ENCODE measurements at regions not wholly inside any gene's neighbourhood (a gene's known extent, or its start where the extent isn't known, plus 50 kb on each side); places are given as distances from the start of the nearest gene placed in this dataset.
A peak's percentile ranks its signal among the peaks of the same experiment; 100 is the strongest.

DNA sequence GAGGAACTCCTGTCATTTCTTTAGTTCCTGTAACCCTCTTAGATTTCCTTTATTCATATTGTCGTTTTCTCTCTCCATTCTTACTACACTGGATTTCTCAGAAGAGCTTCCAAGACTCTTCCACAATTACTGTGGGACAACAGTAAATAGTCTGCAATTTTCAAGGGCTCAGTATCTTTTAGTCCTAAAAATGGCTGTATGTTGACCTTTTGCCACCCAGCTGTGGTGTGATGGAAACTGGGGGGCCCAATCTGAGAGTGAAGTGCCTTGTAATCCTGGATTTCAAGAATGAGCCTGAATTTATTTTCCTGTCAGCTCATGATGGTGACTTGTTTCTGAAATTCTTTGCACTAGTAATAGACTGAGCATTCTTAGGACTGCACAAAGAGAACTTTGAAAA is 277.6 kb upstream of the RASGRP1 start:
- no peak for ATAC-seq
- TF ChIP-seq ZFP3 (CRISPR knock-in tag; IDR thresholded peaks at IDR 0.05) (no peak), OSR1 (CRISPR knock-in tag; IDR thresholded peaks at IDR 0.05) (no peak), ISL1 (CRISPR knock-in tag; IDR thresholded peaks at IDR 0.05) (no peak), ZC3H10 (CRISPR knock-in tag; IDR thresholded peaks at IDR 0.05) (no peak), TOX (CRISPR knock-in tag; IDR thresholded peaks at IDR 0.05; ENCODE audit: borderline replicate concordance) (no peak), CSDC2 (CRISPR knock-in tag; IDR thresholded peaks at IDR 0.05) (no peak), TCF4 (CRISPR knock-in tag; IDR thresholded peaks at IDR 0.05; ENCODE audit: borderline replicate concordance) (no peak), BACH2 (CRISPR knock-in tag; IDR thresholded peaks at IDR 0.05; ENCODE audit: borderline replicate concordance) (no peak), ESRRG (CRISPR knock-in tag; IDR thresholded peaks at IDR 0.05) (no peak), ARNTL (CRISPR knock-in tag; IDR thresholded peaks at IDR 0.05; ENCODE audit: borderline replicate concordance, low read depth) (no peak), PPARA (CRISPR knock-in tag; IDR thresholded peaks at IDR 0.05; ENCODE audit: borderline replicate concordance) (no peak), ZNF565 (CRISPR knock-in tag; conservative IDR thresholded peaks at IDR 0.05; ENCODE audit: low read depth) (no peak), ZNF70 (CRISPR knock-in tag; IDR thresholded peaks at IDR 0.05) (no peak), ZFP30 (CRISPR knock-in tag; IDR thresholded peaks at IDR 0.05) (no peak)
- TF ChIP-seq, protein P1, sequence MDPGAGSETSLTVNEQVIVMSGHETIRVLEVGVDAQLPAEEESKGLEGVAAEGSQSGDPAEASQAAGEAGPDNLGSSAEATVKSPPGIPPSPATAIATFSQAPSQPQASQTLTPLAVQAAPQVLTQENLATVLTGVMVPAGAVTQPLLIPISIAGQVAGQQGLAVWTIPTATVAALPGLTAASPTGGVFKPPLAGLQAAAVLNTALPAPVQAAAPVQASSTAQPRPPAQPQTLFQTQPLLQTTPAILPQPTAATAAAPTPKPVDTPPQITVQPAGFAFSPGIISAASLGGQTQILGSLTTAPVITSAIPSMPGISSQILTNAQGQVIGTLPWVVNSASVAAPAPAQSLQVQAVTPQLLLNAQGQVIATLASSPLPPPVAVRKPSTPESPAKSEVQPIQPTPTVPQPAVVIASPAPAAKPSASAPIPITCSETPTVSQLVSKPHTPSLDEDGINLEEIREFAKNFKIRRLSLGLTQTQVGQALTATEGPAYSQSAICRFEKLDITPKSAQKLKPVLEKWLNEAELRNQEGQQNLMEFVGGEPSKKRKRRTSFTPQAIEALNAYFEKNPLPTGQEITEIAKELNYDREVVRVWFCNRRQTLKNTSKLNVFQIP (CRISPR knock-in tag; IDR thresholded peaks at IDR 0.05; ENCODE audit: borderline replicate concordance, low read depth) = no peak
- TF ChIP-seq, protein P2, sequence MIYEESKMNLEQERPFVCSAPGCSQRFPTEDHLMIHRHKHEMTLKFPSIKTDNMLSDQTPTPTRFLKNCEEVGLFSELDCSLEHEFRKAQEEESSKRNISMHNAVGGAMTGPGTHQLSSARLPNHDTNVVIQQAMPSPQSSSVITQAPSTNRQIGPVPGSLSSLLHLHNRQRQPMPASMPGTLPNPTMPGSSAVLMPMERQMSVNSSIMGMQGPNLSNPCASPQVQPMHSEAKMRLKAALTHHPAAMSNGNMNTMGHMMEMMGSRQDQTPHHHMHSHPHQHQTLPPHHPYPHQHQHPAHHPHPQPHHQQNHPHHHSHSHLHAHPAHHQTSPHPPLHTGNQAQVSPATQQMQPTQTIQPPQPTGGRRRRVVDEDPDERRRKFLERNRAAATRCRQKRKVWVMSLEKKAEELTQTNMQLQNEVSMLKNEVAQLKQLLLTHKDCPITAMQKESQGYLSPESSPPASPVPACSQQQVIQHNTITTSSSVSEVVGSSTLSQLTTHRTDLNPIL (CRISPR knock-in tag; IDR thresholded peaks at IDR 0.05; ENCODE audit: low read depth) = no peak
- TF ChIP-seq, protein P3, sequence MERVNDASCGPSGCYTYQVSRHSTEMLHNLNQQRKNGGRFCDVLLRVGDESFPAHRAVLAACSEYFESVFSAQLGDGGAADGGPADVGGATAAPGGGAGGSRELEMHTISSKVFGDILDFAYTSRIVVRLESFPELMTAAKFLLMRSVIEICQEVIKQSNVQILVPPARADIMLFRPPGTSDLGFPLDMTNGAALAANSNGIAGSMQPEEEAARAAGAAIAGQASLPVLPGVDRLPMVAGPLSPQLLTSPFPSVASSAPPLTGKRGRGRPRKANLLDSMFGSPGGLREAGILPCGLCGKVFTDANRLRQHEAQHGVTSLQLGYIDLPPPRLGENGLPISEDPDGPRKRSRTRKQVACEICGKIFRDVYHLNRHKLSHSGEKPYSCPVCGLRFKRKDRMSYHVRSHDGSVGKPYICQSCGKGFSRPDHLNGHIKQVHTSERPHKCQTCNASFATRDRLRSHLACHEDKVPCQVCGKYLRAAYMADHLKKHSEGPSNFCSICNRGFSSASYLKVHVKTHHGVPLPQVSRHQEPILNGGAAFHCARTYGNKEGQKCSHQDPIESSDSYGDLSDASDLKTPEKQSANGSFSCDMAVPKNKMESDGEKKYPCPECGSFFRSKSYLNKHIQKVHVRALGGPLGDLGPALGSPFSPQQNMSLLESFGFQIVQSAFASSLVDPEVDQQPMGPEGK (CRISPR knock-in tag; IDR thresholded peaks at IDR 0.05; ENCODE audit: borderline replicate concordance) = no peak

DNA sequence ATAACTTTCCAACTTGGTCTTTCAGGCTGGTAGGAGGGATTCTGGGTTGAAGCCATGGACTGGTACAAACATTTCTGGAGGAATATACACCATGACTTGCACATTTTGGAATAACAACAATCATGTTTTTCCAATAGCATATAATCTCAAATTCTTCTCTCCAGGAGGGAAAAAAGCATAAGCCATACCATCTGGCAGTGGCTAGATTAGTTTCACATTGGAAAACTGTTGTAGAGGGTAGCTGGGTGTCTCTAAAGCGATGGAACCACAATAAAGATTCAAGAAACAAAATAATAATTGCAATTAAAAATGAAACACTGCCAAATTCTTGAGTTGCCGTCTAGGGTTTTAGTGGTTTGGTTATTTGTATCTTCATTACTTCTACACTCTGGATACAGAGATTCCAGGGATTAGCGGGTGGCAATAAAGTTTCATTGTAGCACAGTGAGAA is 278.5 kb upstream of the RASGRP1 start:
- ATAC-seq = no peak
- no peak for TF ChIP-seq ZFP30 (CRISPR knock-in tag; IDR thresholded peaks at IDR 0.05)

DNA sequence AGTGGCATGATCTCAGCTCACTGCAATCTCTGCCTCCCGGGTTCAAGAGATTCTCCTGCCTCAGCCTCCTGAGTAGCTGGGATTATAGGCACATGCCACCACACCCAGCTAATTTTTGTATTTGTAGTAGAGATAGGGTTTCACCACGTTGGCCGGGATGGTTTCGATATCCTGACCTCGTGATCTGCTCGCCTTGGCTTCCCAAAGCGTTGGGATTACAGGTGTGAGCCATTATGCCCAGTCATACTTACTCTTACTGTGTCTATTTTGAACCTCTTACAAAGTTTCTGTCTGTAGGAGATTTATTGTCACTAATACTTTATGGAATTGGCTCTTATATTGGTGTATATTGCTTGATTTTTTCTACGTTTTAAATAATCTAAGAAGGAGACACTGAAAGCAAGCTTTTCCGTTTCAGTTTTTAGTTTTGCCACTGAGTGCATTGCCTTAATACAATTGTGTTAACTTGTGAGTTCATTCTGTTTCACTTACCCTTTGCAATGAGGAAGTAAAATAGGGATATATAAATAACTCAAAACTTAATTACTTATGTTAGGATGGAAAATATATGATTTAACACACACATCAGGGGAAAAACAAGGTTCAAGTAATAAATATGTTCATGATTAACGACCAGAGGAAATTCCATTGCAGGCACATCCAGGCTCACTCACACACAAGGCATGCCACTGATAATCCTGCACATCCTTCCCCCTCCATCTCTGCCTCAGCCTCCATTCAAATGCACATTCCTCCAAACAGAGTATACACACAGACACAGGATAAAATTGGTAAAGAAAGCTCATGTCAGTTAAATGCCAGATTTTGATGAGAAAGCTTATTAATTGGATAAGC is 279.3 kb upstream of the RASGRP1 start:
- TF ChIP-seq PPARA (CRISPR knock-in tag; IDR thresholded peaks at IDR 0.05; ENCODE audit: borderline replicate concordance) (no peak), RARB (CRISPR knock-in tag; IDR thresholded peaks at IDR 0.05) (no peak), ISL1 (CRISPR knock-in tag; IDR thresholded peaks at IDR 0.05) (peak; percentile 71), ZFP3 (CRISPR knock-in tag; IDR thresholded peaks at IDR 0.05) (no peak), ZNF565 (CRISPR knock-in tag; conservative IDR thresholded peaks at IDR 0.05; ENCODE audit: low read depth) (no peak), TCF4 (CRISPR knock-in tag; IDR thresholded peaks at IDR 0.05; ENCODE audit: borderline replicate concordance) (no peak)
- TF ChIP-seq, protein P4, sequence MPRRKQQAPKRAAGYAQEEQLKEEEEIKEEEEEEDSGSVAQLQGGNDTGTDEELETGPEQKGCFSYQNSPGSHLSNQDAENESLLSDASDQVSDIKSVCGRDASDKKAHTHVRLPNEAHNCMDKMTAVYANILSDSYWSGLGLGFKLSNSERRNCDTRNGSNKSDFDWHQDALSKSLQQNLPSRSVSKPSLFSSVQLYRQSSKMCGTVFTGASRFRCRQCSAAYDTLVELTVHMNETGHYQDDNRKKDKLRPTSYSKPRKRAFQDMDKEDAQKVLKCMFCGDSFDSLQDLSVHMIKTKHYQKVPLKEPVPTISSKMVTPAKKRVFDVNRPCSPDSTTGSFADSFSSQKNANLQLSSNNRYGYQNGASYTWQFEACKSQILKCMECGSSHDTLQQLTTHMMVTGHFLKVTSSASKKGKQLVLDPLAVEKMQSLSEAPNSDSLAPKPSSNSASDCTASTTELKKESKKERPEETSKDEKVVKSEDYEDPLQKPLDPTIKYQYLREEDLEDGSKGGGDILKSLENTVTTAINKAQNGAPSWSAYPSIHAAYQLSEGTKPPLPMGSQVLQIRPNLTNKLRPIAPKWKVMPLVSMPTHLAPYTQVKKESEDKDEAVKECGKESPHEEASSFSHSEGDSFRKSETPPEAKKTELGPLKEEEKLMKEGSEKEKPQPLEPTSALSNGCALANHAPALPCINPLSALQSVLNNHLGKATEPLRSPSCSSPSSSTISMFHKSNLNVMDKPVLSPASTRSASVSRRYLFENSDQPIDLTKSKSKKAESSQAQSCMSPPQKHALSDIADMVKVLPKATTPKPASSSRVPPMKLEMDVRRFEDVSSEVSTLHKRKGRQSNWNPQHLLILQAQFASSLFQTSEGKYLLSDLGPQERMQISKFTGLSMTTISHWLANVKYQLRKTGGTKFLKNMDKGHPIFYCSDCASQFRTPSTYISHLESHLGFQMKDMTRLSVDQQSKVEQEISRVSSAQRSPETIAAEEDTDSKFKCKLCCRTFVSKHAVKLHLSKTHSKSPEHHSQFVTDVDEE (CRISPR knock-in tag; IDR thresholded peaks at IDR 0.05) = no peak
- TF ChIP-seq, protein P5, sequence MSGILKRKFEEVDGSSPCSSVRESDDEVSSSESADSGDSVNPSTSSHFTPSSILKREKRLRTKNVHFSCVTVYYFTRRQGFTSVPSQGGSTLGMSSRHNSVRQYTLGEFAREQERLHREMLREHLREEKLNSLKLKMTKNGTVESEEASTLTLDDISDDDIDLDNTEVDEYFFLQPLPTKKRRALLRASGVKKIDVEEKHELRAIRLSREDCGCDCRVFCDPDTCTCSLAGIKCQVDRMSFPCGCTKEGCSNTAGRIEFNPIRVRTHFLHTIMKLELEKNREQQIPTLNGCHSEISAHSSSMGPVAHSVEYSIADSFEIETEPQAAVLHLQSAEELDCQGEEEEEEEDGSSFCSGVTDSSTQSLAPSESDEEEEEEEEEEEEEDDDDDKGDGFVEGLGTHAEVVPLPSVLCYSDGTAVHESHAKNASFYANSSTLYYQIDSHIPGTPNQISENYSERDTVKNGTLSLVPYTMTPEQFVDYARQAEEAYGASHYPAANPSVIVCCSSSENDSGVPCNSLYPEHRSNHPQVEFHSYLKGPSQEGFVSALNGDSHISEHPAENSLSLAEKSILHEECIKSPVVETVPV (CRISPR knock-in tag; IDR thresholded peaks at IDR 0.05) = no peak
- peak; percentile 97 for ATAC-seq
